Hematopoietic multipotent progenitor cell treated with erythropoietin and hydrocortisone succinate and interleukin-3 and kit ligand, for 8 days (in vitro differentiated cells): ENCODE measurements at regions not wholly inside any gene's neighbourhood (a gene's known extent, or its start where the extent isn't known, plus 50 kb on each side); places are given as distances from the start of the nearest gene placed in this dataset.
"Not testable (repeated sequence)": the region's sequence is repeated elsewhere in the genome, so short reads cannot be mapped to it uniquely, and the experiment has no call there.

Source experiments
- DNase-seq: peaks from one replicate; pipeline ENCODE4 v3.0.0-alpha.2; 2015

DNA sequence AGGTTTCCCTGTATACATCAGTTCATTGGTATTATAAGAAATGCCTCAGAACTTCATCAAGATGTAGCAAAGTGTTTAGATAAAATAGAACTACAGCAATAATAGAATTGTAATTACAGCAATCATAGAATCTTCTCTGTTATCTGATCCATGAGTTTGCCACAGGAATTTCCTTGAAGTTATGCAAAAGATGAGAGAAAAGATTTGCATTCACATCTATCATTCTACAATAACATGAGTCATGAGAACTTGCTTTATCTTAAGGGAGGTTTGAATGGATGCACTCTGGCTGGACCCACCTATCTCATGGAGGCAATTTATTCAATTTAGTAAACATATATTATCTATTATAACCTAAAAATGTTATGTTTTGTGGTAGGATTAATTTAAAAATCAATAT, 329.8 kb upstream of the EPHA7 start:
- no peak for DNase-seq

DNA sequence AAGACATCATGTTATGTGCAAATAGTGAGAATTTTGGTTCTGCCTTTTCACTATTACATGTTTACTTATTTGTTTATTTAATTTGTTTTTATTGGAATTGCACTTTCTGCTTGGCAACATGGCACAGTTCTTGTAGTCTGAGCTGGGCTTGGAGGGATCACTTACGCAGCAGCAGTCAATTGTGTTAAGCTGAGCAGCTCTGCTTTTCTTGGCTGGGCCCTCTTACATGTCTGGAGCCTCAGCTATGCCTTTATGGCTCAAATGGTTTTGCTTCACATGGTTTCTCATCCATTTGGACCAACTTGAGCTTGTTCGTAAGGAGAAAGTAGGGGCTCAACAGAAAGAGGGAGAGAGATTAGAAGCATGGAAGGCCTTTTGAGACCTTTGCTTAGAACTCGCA, 327.5 kb upstream of the EPHA7 start:
- DNase-seq, result no peak

DNA sequence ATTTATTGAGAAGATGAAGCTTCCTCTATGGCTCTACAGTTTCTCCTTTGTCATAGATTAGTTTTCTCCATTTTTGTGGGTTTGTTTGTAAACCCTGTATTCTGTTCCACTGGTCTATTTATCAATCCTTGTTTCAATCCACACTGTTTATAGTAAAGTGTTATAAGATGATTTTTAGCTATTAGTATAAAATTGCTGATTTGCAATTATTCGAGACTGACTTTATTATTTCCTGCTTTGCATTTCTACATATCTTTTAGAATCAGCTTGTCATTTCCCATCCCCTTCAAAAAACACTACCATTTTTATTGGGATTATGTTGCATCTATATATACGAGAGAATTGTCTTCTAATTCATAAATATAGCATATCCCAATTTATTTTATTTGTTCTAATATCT, 325.9 kb upstream of the EPHA7 start:
- DNase-seq, result no peak

DNA sequence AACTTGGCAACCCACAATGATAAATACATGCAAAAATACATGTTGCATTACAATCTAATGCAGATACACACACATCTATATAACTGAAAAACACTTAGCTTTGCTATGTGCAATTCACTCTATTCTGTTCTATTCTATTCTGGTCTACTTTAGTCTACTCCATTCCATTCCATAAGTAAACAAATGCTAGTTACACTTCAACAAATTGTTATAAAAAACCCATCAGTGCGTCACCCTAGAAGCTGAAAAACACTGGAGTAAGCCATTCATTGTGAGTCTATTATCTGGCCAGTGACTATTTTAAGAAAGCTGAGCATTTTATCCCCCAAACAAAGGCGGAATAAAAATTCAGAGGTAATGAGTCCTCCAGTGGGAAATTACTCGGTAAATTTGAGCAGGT, 315.7 kb upstream of the EPHA7 start:
- DNase-seq, result no peak

DNA sequence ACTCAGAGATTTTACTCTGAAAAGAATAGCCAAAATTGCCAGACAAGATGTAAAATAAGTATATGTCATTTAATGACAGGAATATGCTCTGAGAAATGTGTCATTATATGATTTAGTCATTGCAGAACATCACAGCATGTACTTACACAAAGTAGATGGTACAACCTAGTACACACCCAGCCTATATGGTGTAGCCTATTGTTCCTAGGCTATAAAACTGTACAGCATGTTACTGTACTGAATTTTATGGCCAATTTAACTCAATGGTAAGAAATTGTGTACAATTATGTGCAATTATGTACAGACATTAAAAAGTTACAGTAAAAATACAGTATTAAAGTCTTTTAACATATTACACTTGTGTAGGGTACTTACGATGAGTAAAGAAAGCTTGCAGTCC, 311.9 kb upstream of the EPHA7 start:
- DNase-seq, result no peak

DNA sequence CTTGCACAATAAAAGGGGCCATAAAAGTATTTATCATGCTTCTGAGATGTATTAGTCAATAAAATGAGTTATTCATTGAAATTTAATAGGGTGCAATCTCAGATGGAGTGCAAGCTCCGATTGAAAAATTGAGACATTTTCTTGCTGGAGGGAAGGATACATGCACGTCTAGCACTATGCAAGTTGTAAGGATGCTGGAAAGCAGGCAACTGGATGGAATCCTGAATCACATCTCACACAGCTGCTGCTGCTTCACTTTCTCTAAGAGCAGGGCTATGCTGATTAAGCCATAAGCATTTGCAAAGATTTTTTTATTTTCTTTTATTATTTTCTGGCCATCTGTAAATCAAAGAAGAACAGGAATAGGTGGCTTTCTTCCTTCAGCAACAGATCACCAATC, 308.8 kb upstream of the EPHA7 start:
- DNase-seq, result no peak

DNA sequence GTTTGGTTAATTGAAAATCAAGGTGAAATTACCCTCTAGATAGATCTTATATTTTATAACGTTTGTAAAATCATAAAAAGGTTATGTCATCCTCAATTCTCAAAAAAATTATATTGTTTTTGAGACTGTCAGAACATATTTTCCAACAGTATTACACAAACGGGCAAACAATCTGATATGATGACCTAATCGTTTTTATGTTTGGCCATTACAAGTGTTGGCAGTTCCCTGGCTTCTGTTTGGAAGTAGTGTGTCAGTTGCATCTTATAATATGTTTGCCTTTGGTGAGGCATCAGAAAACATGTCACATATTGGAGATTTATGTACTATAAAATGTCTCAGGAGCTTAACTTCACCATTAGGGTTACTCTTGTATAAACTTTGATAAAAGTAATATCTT, 308.1 kb upstream of the EPHA7 start:
- no peak for DNase-seq

DNA sequence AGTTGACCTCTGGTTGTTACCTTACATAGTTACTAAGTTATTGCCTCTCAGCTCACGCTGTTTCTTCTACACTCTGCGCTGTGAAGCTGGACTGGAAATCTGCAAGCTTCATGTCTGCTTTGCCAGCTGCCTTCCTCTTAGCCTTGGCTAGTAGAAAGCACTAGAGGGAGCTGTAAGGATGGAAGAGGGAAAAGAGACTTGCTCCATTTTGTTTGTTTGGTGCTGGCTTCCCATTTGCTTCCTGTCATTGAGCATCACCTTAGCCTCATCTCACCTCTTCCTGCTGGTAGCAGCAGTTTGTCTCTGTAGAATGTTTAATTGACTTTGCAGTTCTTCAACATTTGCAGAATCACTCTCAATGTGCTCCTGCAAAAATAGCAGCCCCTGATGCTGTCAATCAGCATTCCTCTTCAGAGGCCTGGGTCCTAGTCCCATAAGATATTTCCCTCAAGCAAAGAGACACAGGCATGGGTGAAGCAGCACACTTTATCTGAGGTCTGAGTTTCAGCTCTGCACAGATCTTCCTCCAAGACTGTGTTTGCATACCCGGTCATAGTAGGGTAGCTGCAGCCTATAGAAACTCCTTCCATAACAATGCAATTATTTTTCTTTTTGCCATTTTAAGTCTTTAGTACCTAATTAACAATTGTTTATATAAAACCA, 302.2 kb upstream of the EPHA7 start:
- DNase-seq, result no peak

DNA sequence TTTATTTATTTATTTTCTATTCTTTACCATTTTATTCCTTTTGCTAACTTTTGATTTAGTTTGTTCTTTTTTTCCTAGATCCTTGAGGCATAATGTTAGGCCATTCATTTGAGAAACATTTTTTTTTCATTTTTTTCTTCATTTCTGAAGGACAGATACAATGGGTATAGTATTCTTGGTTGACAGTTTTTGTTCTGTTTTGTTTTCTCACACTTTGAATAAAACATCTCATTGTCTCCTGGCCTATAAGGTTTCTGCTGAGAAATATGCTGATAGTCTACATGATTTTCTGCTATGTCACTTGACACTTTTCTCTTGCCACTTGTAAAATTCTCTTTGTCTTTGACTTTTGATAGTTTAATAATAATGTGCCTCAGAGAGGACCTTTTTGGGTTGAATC, 294.6 kb upstream of the EPHA7 start:
- DNase-seq, result no peak

DNA sequence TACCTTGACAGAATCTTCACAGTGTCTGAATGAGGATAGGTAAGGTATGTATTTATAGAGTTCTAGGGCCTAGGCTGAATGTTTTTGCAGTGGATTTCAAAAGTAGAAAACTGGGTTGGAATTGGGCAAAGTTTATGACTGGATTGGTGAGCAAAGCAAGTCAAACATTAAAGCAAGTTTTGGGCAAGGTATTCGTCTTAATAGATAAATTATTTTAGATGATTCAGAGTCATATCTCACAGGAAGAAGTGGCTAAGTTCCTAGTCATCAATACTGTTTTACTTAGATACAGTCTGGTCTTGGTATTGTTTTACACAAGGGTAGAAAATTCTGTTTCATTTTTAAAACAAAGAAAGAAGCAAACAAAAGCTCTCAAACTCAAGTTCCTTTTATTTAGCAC, 284.1 kb upstream of the EPHA7 start:
- DNase-seq, result no peak

DNA sequence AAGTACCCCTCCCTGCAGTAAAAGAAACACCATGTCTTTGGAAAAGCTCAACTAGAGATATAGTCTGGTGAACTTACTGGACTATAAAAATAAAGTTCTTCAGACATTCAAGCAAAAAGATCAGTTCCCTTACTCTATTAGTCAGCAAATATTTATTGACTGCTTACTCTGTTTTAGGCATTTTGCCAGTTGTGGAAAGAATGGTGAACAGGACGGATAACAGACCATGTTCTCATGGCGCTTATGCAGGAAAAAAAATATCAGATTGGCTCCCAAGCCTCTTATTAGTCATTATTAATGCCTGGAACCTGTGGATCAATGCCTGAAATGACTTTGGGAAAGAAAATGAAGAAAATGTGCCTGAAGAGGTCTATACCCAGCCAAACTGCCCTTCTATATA, 282.2 kb upstream of the EPHA7 start:
- DNase-seq, result no peak

DNA sequence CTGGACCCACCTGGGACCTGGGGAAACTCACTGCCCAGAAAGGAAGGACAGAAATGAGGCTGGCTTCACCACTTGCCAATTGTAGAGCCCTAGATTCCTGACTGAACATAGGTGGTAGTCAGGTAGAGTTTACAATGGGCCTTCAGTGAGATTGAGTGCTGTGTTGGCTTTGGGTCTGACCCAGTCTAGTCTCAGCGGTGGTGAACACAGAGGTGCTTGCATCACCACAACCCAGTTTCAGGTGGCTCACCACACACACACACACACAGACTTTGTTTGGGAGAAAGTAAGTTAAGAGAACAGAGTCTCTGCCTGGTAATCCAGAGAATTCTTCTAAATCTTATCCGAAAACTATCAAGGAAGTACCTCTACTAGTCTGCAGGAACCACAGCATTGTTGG, 266.1 kb upstream of the EPHA7 start:
- no peak for DNase-seq

DNA sequence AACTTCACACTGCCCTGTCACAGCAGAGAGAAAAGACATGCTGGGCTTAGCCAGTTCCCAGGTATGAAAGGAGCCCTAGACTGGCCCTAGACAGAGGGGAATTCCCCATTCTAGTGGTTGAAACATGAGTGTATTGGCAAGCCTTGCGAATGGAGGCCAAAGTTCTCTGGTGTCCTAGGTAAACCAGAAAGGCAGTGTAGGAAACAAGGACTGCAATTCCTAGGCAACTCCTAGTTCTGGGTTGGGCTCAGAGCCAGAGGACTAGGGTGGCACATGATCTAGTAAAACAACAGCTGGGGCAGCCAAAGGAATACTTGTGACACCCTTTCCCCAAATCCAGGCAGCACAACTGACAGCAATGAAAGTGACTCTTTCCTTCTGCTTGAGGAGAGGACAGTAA, 265.0 kb upstream of the EPHA7 start:
- no peak for DNase-seq

DNA sequence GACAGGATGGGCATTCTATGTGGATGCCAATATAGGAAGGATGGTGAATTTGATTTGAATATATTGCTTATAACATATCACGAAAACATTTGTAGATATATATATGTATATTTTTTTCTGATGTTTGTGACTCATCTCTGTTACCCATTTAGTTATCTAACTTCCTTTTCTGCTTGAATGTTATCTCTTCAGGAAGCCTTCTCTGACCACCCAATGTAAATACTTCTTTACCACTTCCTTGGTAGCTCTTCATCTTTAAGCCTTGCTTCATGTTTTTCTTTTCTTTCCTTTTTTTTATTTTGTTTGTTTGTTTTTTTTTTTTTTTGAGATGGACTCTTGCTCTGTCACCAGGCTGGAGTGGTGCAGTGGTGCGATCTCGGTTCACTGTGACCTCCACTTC, 260.5 kb upstream of the EPHA7 start:
- no peak for DNase-seq

DNA sequence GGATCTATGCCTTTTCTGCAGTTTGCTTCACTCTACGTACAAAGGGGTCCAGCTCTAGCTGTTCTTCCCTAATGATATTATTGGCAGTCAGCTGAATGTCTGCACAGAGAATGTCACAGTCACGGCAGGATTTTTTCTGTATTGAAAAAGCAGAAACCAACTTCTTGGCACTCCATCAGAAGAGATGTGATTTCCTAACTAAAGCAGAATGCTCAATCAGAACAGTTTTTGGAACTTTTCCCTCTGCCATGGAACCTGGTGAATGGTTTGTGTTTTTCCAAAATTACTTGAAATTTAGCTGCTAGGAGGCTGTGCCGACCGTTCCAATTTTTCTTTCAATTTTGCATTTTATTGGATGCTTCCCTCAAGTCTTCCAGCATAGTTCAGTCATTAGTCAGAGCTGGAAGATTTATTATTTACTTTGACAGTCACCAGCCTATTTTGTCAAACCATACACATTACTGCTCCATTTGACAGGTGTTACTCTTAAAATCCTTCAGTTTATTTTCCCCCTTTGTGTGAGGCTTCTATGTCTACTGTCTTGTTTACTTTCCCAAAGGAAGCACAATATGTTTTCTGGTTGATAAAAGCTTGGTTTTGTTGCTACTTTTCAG, 259.6 kb upstream of the EPHA7 start:
- no peak for DNase-seq

DNA sequence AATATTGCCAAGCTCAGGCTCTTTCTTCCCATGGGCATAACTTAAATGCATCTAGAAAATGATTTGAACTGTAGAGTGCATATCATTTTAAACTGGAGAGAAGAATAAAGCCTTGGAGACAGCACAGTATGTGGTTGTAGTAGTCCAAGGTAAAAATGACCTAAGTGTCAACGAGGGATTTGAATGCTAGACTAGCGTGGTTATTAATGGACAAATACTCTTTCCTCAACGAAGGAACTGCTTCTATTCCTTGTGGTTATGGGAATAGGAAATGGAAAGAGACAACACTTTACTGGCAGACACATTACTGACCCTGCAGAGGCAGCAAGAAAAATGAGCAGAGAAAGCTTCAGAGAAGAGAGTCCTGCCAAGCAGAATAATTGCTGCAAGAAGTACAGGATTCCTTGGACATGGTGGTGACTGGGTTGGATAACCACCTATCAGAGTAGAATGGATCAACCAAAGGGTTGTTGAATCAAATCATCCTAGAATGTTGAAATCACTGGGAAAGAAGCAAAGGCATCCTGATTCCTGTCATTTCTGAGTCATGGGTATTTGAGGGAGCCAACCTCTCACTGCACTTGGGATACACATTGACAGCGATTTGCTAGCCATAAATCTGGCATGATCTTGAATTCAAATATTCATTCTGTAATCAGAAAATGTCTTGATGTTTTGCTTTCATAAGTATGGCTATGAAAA, 258.1 kb upstream of the EPHA7 start:
- no peak for DNase-seq

DNA sequence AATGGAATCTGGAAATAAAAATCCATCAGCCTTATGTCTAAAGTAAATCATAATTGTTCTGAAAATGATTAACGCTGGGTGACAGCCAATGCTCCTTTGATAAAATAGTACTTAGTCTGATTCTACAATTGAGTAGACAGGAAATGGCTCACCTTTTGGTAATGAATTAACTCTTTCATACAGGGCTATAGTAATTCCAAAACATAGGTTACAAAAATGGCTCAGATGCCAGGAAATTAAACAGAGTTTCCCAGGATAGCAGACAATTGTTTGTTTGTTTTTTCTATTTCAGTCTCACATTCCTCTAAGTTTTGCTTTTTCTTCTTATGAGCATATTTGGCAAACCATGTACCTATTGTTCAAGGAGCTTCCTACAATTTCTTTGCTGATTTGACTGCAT, 257.2 kb upstream of the EPHA7 start:
- DNase-seq, result no peak

DNA sequence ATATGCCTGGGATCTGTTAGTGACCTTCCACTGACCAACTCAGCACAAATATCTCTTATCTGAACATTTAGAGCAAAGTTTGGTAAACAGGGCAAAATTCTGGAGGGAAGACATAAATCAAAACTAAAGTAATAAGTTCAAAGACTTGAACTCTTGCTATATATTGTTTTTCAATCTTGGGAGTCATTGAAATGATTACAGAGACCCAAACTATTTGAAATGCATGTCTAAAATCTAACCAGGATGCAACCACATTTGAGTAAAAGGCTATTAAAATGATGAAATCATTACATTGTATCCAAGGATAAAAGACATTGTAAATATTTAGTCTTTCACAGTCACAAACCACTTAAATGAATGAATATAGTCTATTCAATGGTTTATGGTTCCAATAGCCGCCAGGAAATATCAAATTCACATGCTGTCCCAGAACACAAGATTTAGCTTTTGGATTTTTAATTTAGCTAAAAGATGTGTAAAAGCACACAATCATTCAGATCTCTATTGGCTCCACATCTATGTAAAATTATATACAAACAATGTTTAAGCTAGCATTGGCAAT, 256.6 kb upstream of the EPHA7 start:
- no peak for DNase-seq

DNA sequence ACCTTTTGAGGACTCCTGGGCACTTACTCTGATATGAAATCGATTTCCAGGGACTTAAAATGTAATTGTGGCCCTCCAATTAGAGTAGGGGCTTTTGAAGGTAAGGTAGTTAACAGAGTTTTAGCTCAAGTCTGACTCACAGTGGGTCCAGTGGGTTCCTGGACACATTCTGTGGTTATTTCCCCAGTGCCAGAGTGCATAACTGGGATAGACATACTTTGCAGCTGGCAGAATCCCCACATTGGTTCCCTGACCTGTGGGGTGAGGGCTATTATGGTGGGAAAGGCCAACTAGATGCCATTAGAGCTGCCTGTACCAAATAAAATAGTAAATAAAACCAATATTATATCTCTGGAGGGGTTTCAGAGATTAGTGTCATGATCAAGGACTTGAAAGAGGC, 243.8 kb upstream of the EPHA7 start:
- DNase-seq, result no peak

DNA sequence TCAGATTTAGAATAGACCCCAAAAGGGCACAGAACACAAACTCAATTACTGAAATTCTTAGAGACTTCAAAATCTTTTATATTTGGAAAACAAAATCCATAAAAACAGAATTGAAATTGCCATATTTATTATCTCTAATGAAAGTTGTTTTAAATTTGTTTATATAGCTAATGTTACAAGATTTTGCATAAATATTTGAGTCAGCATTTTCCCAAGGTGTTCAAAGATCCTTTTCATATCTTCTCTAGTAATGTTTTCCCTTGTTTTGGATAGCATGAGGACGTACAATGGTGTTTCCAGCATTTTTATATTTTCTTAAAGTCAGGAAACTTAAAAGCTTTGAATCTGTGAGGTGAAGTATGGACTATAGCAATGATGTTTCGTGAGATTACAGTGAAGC, 235.2 kb upstream of the EPHA7 start:
- no peak for DNase-seq

DNA sequence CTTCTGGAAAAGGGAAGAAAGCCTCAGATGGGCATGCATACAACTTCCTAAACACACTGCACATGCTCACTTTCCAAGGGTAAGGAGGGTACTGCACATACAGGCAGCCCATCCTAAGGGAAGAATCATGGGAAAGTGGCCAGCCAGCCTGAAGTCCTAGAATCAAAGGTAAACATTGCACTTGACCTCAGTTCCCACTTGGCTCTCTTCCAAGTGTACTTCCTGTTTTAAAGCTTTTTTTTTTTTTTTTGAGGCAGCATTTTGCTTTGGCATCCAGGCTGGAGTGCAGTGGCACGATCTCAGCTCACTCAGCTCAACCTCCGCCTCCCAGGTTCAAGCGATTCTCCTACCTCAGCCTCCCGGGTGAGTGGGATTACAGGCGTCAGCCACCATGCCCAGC, 225.3 kb upstream of the EPHA7 start:
- DNase-seq, result no peak

DNA sequence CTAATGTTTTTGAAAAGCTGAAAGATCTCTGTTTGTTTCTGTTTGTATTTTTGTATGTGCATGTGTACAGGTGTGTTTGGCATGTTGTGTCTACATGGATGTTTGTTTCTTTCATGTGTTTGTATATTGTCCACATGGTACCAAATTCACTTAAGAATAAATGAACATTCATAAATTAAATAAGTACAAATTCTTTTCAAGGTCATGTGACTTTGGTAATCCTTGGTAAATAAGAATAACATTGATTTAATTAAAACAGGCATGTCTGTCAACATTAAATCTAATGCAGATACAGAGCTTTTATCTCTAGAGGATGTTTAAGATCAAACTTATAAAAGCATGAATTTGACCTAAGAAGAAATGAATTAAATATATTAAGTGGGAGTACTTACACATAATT, 219.8 kb upstream of the EPHA7 start:
- no peak for DNase-seq

DNA sequence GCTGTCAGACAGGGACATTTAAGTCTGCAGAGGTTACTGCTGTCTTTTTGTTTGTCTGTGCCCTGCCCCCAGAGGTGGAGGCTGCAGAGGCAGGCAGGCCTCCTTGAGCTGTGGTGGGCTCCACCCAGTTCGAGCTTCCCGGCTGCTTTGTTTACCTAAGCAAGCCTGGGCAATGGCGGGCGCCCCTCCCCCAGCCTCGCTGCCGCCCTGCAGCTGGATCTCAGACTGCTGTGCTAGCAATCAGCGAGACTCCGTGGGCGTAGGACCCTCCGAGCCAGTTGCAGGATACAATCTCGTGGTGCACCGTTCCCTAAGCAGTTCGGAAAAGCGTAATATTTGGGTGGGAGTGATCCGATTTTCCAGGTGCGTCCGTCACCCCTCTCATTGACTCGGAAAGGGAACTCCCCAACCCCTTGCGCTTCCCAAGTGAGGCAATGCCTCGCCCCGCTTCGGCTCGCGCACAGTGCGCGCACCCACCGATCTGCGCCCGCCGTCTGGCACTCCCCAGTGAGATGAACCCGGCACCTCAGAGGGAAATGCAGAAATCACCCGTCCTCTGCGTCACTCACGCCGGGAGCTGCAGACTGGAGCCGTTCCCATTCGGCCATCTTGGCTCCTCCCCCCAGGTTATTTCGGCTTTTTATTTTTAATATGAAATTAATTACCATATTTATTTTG, 217.8 kb upstream of the EPHA7 start:
- DNase-seq, result not testable (repeated sequence)

DNA sequence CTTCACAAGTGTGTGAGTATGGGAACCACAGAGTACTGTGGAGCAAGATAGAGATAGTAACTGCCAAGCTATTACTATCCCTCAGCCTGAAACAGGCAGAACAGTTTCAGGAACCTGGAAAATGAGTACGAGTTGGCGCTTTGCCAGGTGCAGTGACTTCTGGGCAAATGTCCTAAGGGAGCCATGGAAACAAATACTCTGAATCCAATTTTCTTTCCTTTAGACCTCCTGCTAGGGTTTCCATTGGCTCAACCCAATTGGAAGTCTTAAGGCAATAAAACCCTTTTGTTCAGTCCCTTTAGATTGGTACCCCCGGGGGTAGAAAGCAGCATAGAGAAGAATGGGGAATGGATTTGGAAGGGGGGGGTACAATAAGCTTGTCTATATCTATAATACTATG, 205.0 kb upstream of the EPHA7 start:
- DNase-seq, result no peak
